Activated T-cell treated with anti-CD3 and anti-CD28 coated beads for 1 hour (primary cell): ENCODE measurements at regions not wholly inside any gene's neighbourhood (a gene's known extent, or its start where the extent isn't known, plus 50 kb on each side); places are given as distances from the start of the nearest gene placed in this dataset.
"Not testable (repeated sequence)": the region's sequence is repeated elsewhere in the genome, so short reads cannot be mapped to it uniquely, and the experiment has no call there.

Experiments
- DNase-seq: peaks from one replicate; pipeline ENCODE4 v3.0.0-alpha.2; 2020; ENCODE audit warnings: low read depth

GRCh38 chr18:60013148-60013547 lies 113.4 kb downstream of the PMAIP1 start:
- DNase-seq: not testable (repeated sequence)

GRCh38 chr18:60010984-60011383 lies 111.2 kb downstream of the PMAIP1 start:
- no peak for DNase-seq

- no peak for DNase-seq
These were observed 110.7 kb downstream of the PMAIP1 start for GRCh38 chr18:60010513-60010912.

- no peak for DNase-seq
These were observed 107.9 kb downstream of the PMAIP1 start for GRCh38 chr18:60007661-60008060.

- no peak for DNase-seq
These were observed 103.9 kb downstream of the PMAIP1 start for GRCh38 chr18:60003610-60004185.

- DNase-seq: no peak
These were observed 96.7 kb downstream of the PMAIP1 start for GRCh38 chr18:59996370-59996966.

GRCh38 chr18:59994357-59994756 lies 94.6 kb downstream of the PMAIP1 start:
- DNase-seq: no peak

GRCh38 chr18:59993560-59993959 lies 93.8 kb downstream of the PMAIP1 start:
- DNase-seq: no peak

- no peak for DNase-seq
These were observed 90.5 kb downstream of the PMAIP1 start for GRCh38 chr18:59990121-59990823.

GRCh38 chr18:59988098-59988706 lies 88.4 kb downstream of the PMAIP1 start:
- peak; percentile 20 for DNase-seq

- no peak for DNase-seq
These were observed 87.3 kb downstream of the PMAIP1 start for GRCh38 chr18:59987102-59987501.

- no peak for DNase-seq
These were observed 86.3 kb downstream of the PMAIP1 start for GRCh38 chr18:59986139-59986538.

- no peak for DNase-seq
These were observed 85.5 kb downstream of the PMAIP1 start for GRCh38 chr18:59985289-59985688.

- no peak for DNase-seq
These were observed 83.7 kb downstream of the PMAIP1 start for GRCh38 chr18:59983506-59983905.

- DNase-seq: no peak
These were observed 80.4 kb downstream of the PMAIP1 start for GRCh38 chr18:59980188-59980637.

- no peak for DNase-seq
These were observed 72.2 kb downstream of the PMAIP1 start for GRCh38 chr18:59971871-59972428.

GRCh38 chr18:59971144-59971543 lies 71.3 kb downstream of the PMAIP1 start:
- DNase-seq: not testable (repeated sequence)

- not testable (repeated sequence) for DNase-seq
These were observed 69.8 kb downstream of the PMAIP1 start for GRCh38 chr18:59969477-59970028.

GRCh38 chr18:59968583-59968982 lies 68.8 kb downstream of the PMAIP1 start:
- DNase-seq: no peak

- no peak for DNase-seq
These were observed 68.1 kb downstream of the PMAIP1 start for GRCh38 chr18:59967878-59968277.

GRCh38 chr18:59966913-59967312 lies 67.1 kb downstream of the PMAIP1 start:
- no peak for DNase-seq

- DNase-seq: no peak
These were observed 63.4 kb downstream of the PMAIP1 start for GRCh38 chr18:59963229-59963628.
